AML-193 (cell line): ENCODE measurements at regions not wholly inside any gene's neighbourhood (a gene's known extent, or its start where the extent isn't known, plus 50 kb on each side); places are given as distances from the start of the nearest gene placed in this dataset.

ENCODE experiments used
- DNase-seq, 2 experiments: peaks; one replicate each; lab custom pipeline; 2025; lab: John Stamatoyannopoulos, UW

DNA sequence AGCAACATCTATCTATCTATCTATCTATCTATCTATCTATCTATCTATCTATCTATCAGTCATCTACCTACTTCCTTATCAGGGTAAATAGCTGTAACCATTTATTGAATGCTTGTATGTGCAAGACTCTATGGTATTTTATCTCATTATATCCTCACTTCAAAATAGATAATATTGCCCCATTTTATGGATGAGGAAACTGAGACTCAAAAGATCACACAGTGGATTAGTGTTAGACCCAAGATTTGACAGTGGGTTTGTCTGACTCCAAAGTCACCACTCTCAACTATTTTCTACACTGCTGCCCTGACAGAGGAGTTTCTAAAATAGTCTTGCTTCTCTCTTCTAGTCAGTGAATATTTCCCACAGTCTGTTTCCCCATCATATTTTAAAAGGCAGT lies 94.3 kb upstream of the NR3C1 start:
- DNase-seq: no peak

DNA sequence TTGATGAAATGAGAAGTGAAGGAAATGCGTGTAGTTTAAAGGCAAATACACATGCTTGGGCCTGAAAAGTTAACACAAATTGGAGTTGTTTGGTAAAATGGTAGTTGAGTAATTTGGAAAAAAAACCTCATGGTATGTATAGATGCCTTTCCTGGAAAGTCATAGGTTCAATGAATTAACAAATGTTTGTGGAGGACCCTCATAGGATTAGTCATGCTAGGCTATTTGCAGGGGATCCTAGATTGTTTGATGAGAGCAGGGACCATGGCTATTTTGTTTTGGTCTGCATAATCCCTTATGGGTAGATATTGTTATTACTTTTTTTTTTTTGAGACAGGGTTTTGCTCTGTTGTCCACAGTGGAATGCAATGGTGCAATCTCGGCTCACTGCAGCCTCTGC lies 93.5 kb upstream of the NR3C1 start:
- no peak for DNase-seq

DNA sequence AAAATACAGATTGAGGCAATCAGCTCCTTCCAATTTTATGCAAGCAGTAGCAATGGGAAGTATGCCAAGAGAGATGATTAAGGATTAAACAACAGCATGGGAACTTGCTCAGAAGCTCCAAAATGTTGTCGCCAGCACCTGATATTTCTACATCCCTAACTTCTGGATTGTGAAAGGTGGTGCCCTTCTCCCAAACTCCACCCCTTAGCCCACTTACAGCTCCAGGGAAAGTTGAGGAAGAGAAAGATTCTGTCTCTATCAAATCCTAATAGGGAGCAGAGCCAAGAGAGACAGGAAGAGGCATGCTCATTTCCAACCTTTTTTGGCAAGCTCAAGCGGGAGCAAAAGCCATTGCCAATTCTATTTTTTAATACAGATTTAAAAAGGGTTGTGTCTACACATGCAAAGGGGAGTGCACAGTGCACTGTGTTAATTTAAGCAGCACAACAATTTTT lies 92.4 kb upstream of the NR3C1 start:
- peak; percentile 50 to 58 for DNase-seq

DNA sequence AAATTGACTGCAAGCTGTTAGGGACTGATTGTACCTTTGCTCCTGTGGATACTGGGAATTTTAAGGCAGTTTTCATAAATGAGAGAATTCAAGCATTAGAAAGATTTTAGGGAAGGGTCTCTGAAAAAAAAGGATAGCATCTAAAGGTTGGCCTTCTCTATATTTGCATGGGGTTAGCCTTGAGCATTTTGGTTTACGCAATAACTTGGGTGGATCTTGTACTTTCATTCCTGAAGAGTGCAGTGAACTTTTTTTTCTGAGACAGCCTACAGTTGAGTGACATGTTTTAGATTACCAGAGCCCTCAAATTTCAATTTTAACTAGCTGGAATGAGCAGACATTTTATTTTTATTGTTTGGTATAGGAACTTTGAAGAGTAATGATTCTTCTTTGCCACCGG lies 91.6 kb upstream of the NR3C1 start:
- peak; percentile 2 to 14 for DNase-seq

DNA sequence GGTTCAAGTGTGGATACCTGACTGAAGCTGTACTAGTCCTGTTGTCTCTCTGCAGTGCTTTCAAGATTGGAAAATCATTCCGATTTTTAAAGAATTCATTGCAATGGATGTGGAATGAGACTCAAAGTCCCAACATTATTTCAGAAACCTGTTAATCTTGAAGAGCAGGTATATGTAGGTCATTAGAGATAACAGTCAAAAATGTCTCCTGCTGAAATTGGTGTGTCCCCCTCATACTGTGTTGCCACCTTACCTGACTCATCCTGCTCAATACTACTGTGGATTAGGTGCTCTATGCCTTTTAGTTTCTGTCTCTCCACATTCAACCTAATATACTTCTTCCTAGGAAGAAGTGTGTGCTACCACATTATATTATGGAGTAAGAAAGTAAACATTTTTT lies 91.1 kb upstream of the NR3C1 start:
- no peak for DNase-seq

DNA sequence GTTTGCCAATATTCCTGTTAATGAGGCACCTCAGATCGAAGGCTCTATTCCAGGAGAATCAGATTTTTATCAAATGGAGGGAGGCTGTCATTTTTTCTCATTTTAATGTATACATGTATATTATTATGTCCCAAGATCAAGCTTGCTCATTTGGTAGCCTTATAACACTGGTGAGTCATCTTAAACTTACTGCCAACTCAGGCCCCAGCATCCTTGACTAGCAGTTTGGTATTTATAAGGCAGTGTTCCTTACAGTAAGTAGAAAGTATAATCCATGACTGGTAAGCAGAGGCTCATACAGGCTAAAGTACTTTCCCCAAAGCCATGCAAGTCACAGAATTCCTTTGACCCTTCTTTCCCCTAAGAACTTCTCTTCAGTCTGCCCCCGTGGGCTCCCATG lies 90.7 kb upstream of the NR3C1 start:
- DNase-seq: no peak

DNA sequence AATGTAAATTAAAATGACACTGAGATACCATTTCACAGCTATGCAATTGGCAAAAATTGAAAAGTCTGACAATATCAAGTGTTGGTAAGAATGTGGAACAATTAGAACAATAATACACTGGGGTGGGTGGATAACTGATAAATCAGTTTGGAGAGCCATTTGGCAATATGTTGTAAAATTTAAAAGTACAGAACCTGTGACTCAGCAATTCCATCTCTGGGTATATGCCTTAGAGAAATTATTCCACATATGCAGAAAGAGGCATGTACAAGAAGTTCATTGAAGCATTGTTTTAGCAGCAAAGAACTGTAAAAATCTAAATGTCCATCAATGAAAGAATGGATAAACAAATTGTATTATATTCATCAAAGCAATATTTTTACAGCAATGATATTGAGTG lies 89.3 kb upstream of the NR3C1 start:
- DNase-seq: no peak

DNA sequence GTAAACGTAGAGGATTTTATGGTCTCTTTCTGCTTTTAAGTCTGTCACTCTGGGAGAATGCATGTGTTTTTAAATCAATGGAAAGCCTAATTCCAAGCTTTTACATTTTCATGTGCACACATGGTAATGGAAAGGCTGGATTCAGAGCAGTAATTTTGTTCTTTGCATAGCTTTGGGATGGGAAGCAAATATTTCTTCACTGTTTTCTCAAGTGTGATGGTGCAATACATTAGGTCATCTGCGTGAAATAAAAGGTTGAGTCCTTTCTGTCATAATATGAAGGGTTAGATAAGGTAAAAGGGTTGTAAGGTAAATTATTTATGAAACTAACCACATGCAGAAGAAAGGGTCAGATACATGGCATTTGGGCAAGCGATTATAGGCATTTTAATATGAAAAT lies 88.2 kb upstream of the NR3C1 start:
- DNase-seq: peak; percentile 2 to 7

DNA sequence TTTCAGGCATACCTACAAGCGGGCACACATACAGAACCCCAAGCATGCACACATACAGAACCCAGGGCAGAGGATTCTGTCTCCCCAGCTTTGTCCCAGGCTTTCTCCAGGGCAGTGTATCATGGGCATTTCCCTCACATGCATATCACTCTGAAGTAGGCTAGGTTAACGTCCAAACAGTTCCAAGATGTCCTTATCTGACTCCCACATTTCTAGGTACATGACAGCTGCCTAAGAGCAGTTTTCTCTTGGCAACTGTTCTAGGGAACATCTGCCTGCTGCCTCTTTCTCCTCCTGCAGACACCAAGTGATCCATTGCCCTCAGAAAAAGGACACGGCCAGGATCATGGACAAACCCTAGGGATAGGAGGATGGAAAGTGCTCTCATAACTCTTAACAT lies 84.9 kb upstream of the NR3C1 start:
- no peak for DNase-seq

DNA sequence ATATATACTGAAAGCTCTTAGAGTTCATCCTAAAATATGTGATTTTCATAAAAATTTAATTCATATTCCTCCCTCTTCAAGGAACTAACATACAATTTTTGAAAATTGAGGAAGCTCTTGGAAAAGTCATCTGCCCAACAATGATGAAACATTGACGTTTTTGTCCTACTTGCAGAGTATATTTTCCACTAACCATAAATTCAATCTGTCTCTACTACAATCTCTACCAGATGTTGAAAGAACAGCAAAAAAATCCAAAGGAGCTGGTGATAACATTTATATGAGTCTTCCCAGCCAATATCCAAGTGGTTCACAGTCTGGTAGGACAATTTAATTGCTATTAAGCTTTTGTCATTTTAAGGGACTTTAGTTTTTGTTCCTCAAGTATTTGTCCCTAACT lies 81.1 kb upstream of the NR3C1 start:
- DNase-seq: no peak

DNA sequence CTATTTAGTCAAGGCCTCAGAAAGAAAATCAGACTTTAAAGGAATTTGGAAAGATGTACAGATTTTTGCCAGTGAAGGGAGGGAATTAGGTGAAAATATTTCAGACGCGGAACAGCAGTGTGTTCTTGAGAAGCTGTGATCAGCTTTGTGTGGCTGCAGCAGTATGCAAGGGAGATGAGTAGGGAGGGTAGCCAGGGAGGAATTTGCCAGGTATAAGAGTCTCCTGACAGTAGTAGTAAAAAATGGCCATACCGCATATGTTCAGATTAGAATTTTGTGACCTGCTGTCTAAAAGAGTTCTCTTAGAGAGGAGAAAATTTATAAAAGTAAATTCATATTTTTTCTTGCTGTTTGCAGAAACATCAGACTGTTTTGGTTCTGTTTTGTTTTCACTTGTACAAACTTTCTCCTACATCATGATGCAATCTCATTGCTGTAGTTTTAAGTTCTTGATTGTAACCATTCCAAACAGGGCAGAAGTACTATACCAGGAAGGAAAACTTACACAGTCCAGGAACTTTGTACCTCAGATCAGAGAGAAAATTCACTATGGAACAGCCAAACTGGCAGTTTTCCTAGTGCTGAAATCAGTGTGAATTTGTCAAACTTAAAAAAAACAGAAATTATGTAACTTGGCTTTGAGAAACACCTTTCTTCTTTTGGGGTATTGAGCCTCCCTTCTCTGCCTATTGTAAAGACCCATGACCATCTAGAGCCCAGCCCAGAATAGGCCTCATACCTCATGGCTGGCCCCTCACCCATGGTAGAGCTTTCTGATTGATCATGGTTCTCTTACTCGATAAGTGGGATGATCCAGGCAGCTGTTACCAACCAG lies 78.4 kb upstream of the NR3C1 start:
- no peak for DNase-seq

DNA sequence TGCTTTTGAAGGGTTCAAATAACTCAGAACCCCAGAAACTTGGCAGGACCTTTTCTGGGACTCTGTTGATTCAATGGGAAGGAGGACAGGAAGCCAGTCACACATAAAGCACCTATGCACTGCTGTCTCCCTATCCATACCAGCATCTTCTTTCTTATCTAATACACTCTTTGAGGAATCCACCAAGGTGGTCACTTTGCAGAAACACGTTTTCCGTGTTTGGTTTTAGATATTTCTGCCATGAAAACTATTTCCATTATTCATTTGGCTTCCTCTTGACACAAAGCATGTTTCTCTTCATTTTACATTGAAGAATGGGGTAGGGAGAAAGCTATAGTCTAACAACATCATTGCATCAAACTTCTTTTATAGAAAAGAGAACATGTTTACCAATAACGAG lies 76.5 kb upstream of the NR3C1 start:
- DNase-seq: no peak

DNA sequence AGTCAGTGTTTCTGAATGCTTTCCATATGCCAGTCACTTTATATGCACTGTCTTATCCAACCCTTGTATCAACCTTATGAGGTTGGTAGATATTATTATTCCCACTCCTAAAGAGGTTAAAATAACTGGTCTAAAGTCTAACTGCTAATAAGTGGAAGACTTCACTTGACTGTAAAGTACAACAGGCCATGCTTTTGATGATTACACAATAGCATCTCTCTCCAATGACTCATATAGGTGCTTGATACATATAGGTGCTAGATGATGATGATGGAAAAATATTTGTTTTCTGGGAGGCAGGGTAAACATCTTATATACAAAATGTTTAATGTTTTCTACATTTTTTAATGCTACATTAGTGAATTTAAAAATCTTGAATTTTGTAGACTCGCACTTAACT lies 75.9 kb upstream of the NR3C1 start:
- no peak for DNase-seq

DNA sequence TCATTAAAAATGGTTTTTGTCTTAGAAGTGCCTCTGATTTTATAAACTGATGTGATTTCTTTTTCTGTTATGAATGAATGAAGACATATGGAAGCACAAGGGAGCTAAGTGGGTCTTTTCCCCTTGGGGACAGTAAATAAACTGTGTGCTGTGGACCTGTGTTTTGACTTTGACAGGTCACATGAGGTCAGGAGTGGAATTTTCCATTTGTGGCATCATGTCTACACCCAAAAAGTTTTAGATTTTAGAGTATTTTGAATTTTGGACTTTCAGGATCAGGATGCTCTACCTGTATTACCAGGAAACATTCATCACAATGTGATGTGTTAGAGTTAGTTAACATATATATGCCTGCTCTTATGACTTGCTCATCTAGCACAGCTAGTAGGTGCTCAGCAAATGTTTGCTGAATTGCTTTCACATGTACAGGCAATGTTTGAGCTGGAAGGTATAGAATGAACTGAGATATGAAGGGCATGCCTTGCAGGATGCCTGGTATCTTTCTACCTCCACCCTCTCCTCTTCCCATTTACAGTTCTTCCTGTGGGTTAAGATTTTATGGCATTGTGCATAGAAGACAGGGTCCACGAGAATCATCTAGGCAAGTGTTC lies 73.2 kb upstream of the NR3C1 start:
- no peak for DNase-seq

DNA sequence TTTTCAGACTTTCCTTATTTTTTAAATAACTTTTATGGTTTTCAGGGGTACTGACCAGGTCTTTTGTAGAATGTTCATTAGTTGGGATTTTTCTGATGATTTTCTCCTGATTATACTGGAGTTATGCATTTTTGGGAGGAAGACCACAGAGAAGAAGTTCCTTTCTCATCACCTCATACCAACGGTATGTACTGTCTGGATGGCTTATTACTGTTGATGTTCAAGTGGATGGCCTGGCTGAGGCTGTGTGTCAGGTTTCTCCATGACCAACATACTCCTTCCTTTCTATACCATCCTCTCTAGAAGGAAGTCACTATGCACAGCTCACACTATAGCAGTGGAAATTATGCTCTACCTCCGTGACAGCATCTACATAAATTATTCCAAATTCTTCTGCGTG lies 71.1 kb upstream of the NR3C1 start:
- DNase-seq: no peak

DNA sequence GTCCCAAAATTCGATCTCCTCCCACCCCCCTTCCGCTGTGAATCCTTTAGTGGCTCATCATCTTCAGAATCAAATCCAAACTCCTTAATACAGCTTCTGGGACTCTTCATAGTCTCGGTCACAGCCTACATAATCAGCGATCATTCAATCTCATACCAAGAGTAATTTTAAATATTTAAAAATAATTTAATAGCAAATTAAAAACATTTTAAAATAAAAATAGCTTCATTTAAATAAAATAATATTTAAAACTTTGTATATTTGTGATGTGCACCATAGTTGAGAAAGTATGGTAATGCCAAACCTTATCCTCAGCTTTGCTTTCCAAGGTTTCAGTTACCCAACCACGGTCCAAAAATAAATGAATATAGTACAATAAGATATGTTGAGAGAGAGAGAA lies 70.0 kb upstream of the NR3C1 start:
- DNase-seq: no peak

DNA sequence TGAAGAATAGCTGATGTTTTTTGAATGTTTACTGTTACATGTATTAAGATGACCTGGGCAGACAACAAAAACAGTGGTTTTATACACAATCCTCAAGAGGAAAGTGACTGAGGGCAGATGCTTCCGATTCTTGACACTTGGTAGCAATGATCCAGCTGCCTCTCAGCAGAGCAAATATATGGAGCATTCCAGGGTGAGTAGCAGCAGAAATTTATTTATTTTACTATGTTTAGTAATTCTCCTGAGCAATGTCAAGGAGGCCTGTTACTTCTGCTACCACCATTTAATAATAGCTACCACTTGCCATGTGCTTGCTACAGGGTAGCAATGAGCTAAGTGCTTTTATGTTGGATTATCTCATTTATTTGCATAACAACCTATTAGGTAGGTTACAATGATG lies 69.1 kb upstream of the NR3C1 start:
- DNase-seq: no peak

DNA sequence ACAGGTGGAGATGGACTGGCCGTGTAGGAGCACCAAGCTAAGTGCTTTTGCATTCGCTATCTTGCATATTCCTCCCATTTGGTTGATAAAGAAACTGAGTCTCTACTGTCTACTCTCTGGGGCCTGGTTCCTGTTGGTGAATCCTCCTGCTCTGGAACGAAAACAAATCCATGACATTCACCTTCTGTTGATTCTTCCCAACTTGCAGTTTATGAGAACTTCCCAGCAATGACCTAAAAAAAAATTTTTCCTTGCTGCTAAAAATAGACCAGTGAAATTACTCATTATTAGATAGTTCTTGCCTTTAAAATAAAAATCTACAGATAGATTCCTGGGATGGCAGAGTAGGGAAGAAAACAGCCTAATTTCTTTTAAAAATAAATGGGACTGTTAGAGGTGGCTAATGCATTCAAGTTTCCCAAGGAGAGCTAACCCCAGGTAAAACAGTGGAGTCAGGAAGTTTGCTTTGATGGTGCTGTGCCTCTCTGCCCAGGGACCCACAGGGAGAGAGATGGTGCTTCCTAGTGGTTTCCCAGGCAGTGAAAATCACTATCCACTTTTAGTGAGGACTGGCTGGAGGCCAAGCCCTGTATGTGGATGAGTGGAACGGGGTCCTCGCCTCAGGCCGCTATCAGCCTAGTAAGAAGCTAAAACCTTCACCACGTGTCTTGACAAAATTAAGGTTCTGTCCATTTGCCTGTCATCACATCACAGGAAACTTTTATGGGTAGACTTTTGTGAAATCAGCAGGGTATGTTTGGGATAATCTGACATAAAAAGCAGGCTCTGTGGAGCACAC lies 68.4 kb upstream of the NR3C1 start:
- no peak for DNase-seq

DNA sequence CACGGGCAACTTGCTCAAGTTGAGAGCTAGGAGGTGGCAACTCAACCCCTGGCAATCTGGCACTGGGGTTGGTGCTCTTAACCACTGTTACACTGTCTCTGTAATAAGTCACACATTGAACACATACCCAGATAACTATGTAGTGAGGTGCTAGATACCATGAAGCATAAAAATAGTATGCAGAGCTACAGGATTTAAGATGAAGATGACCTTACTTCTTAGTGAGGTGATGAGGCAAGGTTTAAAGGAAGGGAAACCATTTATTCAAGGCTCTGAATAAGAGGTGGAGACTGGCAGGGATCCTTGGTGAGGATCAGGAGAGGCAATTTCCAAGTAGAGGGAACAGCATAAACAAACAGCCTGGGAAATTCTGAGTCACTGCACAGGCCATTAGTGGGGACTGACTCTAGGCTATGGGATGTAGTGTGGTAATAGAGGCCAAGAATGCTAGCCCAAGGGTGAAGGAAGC lies 67.6 kb upstream of the NR3C1 start:
- DNase-seq: no peak

DNA sequence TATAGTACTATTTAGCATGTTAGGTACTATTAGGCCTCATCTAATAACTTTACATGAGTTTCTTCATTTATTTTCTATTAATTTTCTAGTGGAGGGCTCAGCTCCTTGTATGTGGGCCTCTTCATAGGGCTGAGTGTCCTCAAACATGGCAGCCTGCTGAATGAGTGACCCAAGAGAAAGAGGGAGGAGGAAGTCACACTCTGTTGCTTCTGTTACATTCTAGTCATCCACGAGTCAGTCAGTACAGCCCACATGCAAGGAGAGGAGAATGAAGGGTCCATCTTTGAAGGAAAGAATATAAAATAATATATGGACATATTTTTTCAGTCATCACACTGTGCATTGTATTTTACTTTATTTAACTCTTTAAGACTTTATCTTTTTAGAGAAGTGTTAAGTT lies 66.6 kb upstream of the NR3C1 start:
- DNase-seq: no peak

DNA sequence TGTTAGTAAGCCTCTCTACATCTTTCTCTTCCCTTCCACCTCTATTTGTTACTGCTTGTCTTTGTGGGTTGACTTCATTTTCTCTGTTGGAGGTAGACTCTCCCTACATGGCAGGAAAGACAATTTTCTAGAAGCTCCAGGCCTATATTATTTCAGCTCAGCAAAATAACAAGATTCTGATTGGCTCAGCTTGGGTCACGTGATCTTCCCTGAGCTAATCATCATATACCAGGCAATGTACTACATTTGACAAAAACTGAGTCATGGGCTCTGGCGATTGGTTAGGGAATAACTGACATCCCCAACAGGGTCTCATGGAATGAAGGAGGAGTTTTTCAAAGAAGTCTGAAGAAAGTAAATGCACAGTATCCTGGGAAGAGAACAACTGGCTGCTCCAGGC lies 65.6 kb upstream of the NR3C1 start:
- no peak for DNase-seq

DNA sequence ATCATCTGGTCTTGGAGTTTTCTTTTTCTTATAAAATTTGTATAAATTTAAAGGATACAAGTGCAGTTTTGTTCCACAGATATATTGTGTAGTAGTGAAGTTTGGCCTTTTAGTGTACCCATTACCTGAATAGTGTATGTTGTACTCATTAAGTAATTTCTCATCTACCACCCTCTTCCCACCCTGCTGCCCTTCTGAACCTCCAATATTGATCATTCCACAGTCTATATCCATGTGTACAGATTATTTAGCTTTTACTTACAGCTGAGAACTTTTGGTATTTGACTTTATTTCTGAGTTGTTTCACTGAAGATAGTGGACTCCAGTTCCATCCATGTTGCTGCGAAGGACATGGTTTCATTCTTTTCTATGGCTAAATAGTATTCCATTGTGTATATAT lies 63.1 kb upstream of the NR3C1 start:
- DNase-seq: no peak
